ENCODE measurements at regions not wholly inside any gene's neighbourhood (a gene's known extent, or its start where the extent isn't known, plus 50 kb on each side); places are given as distances from the start of the nearest gene placed in this dataset.

GRCh38 chr5:85263125-85263524 is 878.4 kb upstream of the EDIL3 start:
- ATAC-seq (ENCODE audit: low read depth): no peak
- H3K27me3 ChIP-seq (ENCODE audit: insufficient read depth, poor library complexity, severe bottlenecking): peaks cover 9% of the 10 kb centered on the region
- no peaks in the 10 kb centered on the region for H3K4me1 ChIP-seq (ENCODE audit: insufficient read depth, poor library complexity, severe bottlenecking)
- no peak for DNase-seq (ENCODE audit: low spot score)
- H3K9me3 ChIP-seq (ENCODE audit: severe bottlenecking): no peaks in the 10 kb centered on the region
- TF ChIP-seq CTCF (IDR thresholded peaks at IDR 0.05; ENCODE audit: poor library complexity, severe bottlenecking): no peak
- H3K36me3 ChIP-seq (ENCODE audit: low read depth): no peaks in the 10 kb centered on the region
- no peak overlapping the region for H3K4me3 ChIP-seq (ENCODE audit: severe bottlenecking)
- no peak overlapping the region for H3K27ac ChIP-seq (ENCODE audit: poor library complexity, severe bottlenecking)

- Histone ChIP-seq H3K4me1 (ENCODE audit: insufficient read depth, poor library complexity, severe bottlenecking) (no peaks in the 10 kb centered on the region), H3K27me3 (ENCODE audit: insufficient read depth, poor library complexity, severe bottlenecking) (peaks cover 7% of the 10 kb centered on the region), H3K9me3 (ENCODE audit: severe bottlenecking) (no peaks in the 10 kb centered on the region), H3K36me3 (ENCODE audit: low read depth) (no peaks in the 10 kb centered on the region), H3K4me3 (ENCODE audit: severe bottlenecking) (no peak overlapping the region), H3K27ac (ENCODE audit: poor library complexity, severe bottlenecking) (no peak overlapping the region)
- ATAC-seq (ENCODE audit: low read depth) (no peak), DNase-seq (ENCODE audit: low spot score) (no peak)
- no peak for TF ChIP-seq CTCF (IDR thresholded peaks at IDR 0.05; ENCODE audit: poor library complexity, severe bottlenecking)
Measured at GRCh38 chr5:85266692-85267091, 882.0 kb upstream of the EDIL3 start.

GRCh38 chr5:85268194-85268593 is 883.5 kb upstream of the EDIL3 start:
- DNase-seq (ENCODE audit: low spot score): no peak
- Histone ChIP-seq H3K9me3 (ENCODE audit: severe bottlenecking) (no peaks in the 10 kb centered on the region), H3K36me3 (ENCODE audit: low read depth) (no peaks in the 10 kb centered on the region), H3K27ac (ENCODE audit: poor library complexity, severe bottlenecking) (no peak overlapping the region), H3K4me1 (ENCODE audit: insufficient read depth, poor library complexity, severe bottlenecking) (no peaks in the 10 kb centered on the region), H3K4me3 (ENCODE audit: severe bottlenecking) (no peak overlapping the region), H3K27me3 (ENCODE audit: insufficient read depth, poor library complexity, severe bottlenecking) (peaks cover 10% of the 10 kb centered on the region)
- no peak for TF ChIP-seq CTCF (IDR thresholded peaks at IDR 0.05; ENCODE audit: poor library complexity, severe bottlenecking)
- ATAC-seq (ENCODE audit: low read depth): no peak

GRCh38 chr5:85278193-85278592 is 893.5 kb upstream of the EDIL3 start:
- peak; percentile 48; the same call in 1 of the 3 replicates for ATAC-seq (ENCODE audit: low read depth)
- no peak for TF ChIP-seq CTCF (IDR thresholded peaks at IDR 0.05; ENCODE audit: poor library complexity, severe bottlenecking)

GRCh38 chr5:85288914-85289313 is 904.2 kb upstream of the EDIL3 start:
- no peaks in the 10 kb centered on the region for H3K9me3 ChIP-seq (ENCODE audit: severe bottlenecking)
- H3K27me3 ChIP-seq (ENCODE audit: insufficient read depth, poor library complexity, severe bottlenecking): peaks cover 5% of the 10 kb centered on the region
- H3K36me3 ChIP-seq (ENCODE audit: low read depth): no peaks in the 10 kb centered on the region
- DNase-seq (ENCODE audit: low spot score) (no peak), ATAC-seq (ENCODE audit: low read depth) (no peak)
- no peak for TF ChIP-seq CTCF (IDR thresholded peaks at IDR 0.05; ENCODE audit: poor library complexity, severe bottlenecking)
- no peak overlapping the region for H3K4me3 ChIP-seq (ENCODE audit: severe bottlenecking)
- H3K27ac ChIP-seq (ENCODE audit: poor library complexity, severe bottlenecking): no peak overlapping the region
- H3K4me1 ChIP-seq (ENCODE audit: insufficient read depth, poor library complexity, severe bottlenecking): no peaks in the 10 kb centered on the region

More at GRCh38 chr5:85278193-85278592, 893.5 kb upstream of the EDIL3 start:
- Histone ChIP-seq H3K36me3 (ENCODE audit: low read depth) (no peaks in the 10 kb centered on the region), H3K27me3 (ENCODE audit: insufficient read depth, poor library complexity, severe bottlenecking) (no peaks in the 10 kb centered on the region), H3K27ac (ENCODE audit: poor library complexity, severe bottlenecking) (no peak overlapping the region), H3K4me1 (ENCODE audit: insufficient read depth, poor library complexity, severe bottlenecking) (no peaks in the 10 kb centered on the region), H3K9me3 (ENCODE audit: severe bottlenecking) (no peaks in the 10 kb centered on the region), H3K4me3 (ENCODE audit: severe bottlenecking) (no peak overlapping the region)
- no peak for DNase-seq (ENCODE audit: low spot score)

All from RWPE2 (cell line).